NCI-H345 treated with DMSO at 0.1 percent for 48 hours (cell line): ENCODE measurements at regions not wholly inside any gene's neighbourhood (a gene's known extent, or its start where the extent isn't known, plus 50 kb on each side); places are given as distances from the start of the nearest gene placed in this dataset.

Experiments
- DNase-seq: peaks from one replicate; lab custom pipeline; 2025; ENCODE audit not compliant: unreplicated experiment; lab: John Stamatoyannopoulos, UW

DNA sequence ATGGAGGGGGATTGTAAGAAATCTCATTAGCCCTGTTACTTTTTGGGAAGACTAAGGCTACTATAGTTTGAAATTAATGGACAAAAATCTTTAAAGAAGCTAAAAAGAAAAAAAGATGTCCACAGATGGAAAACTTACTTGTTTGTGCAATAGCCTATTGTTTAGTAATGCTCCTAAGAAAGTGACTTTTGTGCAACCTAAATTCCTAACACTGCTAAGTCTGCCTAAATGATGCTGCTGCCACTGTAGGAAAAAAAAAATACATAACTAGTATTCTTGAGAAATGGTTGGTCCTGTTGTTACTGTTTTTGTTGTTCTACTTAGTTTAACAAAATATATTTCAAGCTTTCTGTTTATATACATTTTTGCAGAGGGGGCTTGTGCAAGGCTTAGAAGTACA lies 108.2 kb upstream of the NR3C1 start:
- no peak for DNase-seq

DNA sequence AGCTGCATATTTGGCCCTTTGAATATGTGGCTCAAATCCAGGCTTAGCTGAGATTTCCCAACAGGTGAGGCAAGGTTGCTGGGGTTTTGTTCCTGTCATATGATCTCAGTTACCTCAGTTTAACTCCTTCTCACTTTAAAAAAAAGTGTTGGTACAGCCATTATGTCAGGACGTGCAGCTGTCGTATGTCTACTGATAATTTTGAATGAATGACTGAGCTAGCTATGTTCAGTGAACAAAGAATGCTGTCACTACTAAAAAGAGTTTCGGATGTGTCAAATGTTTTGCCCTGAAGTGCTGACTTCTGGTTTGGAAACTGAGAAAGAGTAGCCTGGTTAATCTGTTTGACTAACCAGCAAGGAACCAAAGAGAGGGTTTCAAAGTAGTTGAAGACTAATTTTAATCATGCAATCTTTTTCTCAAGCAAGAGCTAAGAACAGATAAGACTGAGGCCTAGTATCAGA lies 106.3 kb upstream of the NR3C1 start:
- DNase-seq = no peak

DNA sequence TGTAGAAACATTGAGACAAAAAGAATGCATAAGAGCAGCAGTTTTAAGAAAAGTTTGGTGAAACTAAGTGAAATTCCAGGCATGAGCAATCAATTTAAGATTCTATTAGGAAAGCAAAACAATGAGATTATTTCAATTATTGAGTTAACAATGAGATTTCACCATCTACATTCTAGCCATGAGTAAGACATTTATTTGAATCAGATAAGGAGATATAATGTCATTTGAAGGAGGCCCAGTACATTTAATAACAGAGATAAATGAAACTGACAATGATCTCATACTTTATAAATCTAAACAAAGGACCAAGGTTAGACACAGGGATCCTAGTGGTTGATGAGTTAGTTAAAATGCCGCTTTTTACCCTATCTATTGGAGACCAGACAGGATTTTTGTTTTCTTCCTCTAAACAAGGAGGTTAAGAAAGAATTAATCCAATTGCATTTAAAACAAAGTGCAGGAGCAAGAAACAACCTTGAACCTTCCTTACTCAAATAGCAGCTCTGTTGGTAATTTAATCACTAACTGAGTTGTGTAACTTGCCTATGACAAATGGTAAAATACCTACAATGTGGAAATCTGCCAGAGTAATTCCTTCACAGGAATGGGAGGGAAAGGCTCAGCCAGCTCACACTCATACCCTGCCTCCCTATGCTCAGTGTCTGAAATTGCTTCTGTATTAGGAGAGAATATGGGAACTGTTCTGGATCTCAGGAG lies 103.5 kb upstream of the NR3C1 start:
- DNase-seq = no peak

DNA sequence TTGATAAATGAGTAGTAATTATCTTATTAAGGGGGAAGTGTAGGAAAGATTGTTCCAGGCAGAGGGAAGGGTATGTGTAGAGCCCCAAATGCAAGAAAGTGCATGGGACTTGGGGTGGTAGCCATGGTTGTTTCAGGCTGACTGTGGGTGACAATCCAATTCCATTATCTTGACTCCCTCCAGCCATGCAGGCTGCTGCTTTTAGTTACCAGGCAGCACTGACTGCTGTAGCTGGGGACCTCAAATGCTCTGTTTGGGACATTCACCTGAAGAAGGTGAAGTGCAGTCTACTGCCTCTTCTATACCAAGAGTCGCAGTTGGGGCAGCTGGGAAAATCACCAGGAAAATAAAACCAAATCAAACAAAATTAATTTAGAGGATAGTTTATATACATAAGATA lies 102.4 kb upstream of the NR3C1 start:
- DNase-seq = no peak

DNA sequence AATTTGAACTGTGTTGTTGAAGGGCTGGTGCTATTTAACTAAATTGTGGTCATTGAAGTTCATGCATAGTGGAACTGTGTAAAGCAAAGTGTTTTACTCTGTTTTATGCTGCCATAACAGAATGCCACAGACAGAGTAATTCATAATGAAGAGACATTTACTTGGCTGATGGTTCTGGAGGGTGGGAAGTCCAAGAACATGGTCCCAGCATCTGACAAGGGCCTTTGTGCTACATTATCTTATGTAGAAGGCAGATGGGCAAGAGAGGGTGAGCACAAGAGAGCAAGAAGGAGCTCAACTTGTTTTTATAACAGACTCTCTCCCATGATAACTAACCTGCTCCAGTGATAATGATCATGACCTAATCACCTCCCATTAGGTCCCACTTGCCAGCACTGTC lies 101.9 kb upstream of the NR3C1 start:
- DNase-seq = no peak

DNA sequence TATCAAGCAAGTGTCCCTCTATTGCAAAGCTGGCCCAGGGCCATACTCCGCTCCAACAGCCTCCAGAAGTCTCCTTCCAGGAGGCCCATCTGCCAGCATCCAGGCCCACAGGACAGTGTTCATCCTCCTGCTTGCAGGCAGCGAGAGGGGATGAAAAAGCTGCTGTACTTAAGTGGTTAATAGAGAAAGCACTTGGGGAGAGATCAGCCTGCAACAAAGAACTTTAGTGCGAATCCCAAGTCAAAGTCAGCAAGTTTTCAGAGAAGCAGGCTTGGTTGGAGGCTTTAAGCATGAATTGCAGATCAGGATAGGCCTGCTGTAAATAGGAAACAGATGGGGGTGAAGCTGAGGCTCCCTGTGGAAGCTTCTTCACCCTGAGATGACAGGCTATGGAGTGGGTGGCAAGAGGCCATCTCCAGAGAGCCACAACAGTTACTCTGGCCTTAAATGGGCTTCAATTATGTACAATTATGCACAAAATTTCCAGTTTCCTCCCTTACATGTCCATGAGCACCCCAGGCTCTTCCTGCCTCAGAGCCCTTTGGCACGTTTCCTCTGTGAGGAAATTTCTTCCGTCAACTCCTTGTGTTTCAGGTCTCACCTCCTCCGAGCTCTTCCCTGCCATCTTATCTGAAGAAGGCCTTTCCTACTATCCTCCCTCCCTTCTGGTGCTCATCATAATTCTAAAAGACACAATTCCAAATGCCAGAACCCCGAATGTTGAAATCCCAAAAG lies 98.0 kb upstream of the NR3C1 start:
- DNase-seq = no peak

DNA sequence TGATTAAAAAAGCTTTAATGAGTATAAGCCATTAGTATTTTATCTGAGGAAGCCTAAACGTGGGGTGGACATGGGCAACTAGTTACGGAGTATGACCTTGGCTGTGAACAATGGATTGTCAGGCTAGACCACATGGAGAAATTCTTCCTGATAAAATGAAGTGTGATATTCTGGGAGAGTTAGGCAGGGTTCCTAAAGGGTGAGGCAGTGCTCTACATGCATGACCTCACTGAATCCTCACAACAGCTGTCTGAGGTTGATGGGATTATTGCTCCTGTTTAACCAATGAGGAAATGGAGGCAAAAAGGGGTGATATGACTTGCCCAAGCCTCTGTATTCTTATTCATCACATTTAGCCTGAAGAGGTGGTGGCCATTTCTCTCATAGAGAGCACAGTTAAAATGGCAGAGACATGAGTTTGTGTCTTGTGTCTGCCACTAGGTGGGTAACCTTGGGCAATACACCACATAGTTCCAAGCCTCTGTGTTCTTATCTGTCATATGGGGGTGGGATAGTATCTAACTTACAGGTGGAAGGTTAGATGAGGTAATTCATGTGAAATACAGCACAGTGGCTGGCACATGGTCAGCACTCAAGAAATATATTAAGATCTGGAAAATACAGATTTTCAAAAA lies 96.1 kb upstream of the NR3C1 start:
- DNase-seq = no peak

DNA sequence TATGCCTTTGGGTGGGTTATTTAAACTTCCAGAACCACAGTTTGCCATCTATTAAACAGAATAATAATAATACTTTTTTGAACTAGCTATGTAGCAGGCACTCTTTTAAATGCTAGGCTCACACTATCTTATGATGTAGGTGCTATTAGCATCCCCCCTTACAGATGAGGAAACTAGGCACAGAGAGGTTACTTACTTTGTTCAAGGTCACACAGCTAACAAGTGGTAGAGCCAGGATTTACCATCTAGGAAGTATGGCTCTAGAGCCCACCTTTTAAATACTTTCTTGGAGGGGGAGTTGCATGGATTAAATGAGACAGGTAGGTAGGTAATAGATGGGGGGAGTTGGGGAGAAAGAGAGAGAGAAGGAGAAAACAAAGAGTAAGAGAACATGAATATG lies 95.3 kb upstream of the NR3C1 start:
- DNase-seq = no peak

DNA sequence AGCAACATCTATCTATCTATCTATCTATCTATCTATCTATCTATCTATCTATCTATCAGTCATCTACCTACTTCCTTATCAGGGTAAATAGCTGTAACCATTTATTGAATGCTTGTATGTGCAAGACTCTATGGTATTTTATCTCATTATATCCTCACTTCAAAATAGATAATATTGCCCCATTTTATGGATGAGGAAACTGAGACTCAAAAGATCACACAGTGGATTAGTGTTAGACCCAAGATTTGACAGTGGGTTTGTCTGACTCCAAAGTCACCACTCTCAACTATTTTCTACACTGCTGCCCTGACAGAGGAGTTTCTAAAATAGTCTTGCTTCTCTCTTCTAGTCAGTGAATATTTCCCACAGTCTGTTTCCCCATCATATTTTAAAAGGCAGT lies 94.3 kb upstream of the NR3C1 start:
- DNase-seq = no peak

DNA sequence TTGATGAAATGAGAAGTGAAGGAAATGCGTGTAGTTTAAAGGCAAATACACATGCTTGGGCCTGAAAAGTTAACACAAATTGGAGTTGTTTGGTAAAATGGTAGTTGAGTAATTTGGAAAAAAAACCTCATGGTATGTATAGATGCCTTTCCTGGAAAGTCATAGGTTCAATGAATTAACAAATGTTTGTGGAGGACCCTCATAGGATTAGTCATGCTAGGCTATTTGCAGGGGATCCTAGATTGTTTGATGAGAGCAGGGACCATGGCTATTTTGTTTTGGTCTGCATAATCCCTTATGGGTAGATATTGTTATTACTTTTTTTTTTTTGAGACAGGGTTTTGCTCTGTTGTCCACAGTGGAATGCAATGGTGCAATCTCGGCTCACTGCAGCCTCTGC lies 93.5 kb upstream of the NR3C1 start:
- DNase-seq = no peak

DNA sequence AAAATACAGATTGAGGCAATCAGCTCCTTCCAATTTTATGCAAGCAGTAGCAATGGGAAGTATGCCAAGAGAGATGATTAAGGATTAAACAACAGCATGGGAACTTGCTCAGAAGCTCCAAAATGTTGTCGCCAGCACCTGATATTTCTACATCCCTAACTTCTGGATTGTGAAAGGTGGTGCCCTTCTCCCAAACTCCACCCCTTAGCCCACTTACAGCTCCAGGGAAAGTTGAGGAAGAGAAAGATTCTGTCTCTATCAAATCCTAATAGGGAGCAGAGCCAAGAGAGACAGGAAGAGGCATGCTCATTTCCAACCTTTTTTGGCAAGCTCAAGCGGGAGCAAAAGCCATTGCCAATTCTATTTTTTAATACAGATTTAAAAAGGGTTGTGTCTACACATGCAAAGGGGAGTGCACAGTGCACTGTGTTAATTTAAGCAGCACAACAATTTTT lies 92.4 kb upstream of the NR3C1 start:
- DNase-seq = no peak

DNA sequence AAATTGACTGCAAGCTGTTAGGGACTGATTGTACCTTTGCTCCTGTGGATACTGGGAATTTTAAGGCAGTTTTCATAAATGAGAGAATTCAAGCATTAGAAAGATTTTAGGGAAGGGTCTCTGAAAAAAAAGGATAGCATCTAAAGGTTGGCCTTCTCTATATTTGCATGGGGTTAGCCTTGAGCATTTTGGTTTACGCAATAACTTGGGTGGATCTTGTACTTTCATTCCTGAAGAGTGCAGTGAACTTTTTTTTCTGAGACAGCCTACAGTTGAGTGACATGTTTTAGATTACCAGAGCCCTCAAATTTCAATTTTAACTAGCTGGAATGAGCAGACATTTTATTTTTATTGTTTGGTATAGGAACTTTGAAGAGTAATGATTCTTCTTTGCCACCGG lies 91.6 kb upstream of the NR3C1 start:
- DNase-seq = no peak

DNA sequence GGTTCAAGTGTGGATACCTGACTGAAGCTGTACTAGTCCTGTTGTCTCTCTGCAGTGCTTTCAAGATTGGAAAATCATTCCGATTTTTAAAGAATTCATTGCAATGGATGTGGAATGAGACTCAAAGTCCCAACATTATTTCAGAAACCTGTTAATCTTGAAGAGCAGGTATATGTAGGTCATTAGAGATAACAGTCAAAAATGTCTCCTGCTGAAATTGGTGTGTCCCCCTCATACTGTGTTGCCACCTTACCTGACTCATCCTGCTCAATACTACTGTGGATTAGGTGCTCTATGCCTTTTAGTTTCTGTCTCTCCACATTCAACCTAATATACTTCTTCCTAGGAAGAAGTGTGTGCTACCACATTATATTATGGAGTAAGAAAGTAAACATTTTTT lies 91.1 kb upstream of the NR3C1 start:
- DNase-seq = no peak

DNA sequence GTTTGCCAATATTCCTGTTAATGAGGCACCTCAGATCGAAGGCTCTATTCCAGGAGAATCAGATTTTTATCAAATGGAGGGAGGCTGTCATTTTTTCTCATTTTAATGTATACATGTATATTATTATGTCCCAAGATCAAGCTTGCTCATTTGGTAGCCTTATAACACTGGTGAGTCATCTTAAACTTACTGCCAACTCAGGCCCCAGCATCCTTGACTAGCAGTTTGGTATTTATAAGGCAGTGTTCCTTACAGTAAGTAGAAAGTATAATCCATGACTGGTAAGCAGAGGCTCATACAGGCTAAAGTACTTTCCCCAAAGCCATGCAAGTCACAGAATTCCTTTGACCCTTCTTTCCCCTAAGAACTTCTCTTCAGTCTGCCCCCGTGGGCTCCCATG lies 90.7 kb upstream of the NR3C1 start:
- DNase-seq = no peak

DNA sequence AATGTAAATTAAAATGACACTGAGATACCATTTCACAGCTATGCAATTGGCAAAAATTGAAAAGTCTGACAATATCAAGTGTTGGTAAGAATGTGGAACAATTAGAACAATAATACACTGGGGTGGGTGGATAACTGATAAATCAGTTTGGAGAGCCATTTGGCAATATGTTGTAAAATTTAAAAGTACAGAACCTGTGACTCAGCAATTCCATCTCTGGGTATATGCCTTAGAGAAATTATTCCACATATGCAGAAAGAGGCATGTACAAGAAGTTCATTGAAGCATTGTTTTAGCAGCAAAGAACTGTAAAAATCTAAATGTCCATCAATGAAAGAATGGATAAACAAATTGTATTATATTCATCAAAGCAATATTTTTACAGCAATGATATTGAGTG lies 89.3 kb upstream of the NR3C1 start:
- no peak for DNase-seq

DNA sequence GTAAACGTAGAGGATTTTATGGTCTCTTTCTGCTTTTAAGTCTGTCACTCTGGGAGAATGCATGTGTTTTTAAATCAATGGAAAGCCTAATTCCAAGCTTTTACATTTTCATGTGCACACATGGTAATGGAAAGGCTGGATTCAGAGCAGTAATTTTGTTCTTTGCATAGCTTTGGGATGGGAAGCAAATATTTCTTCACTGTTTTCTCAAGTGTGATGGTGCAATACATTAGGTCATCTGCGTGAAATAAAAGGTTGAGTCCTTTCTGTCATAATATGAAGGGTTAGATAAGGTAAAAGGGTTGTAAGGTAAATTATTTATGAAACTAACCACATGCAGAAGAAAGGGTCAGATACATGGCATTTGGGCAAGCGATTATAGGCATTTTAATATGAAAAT lies 88.2 kb upstream of the NR3C1 start:
- DNase-seq = no peak

DNA sequence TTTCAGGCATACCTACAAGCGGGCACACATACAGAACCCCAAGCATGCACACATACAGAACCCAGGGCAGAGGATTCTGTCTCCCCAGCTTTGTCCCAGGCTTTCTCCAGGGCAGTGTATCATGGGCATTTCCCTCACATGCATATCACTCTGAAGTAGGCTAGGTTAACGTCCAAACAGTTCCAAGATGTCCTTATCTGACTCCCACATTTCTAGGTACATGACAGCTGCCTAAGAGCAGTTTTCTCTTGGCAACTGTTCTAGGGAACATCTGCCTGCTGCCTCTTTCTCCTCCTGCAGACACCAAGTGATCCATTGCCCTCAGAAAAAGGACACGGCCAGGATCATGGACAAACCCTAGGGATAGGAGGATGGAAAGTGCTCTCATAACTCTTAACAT lies 84.9 kb upstream of the NR3C1 start:
- DNase-seq = no peak

DNA sequence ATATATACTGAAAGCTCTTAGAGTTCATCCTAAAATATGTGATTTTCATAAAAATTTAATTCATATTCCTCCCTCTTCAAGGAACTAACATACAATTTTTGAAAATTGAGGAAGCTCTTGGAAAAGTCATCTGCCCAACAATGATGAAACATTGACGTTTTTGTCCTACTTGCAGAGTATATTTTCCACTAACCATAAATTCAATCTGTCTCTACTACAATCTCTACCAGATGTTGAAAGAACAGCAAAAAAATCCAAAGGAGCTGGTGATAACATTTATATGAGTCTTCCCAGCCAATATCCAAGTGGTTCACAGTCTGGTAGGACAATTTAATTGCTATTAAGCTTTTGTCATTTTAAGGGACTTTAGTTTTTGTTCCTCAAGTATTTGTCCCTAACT lies 81.1 kb upstream of the NR3C1 start:
- DNase-seq = no peak

DNA sequence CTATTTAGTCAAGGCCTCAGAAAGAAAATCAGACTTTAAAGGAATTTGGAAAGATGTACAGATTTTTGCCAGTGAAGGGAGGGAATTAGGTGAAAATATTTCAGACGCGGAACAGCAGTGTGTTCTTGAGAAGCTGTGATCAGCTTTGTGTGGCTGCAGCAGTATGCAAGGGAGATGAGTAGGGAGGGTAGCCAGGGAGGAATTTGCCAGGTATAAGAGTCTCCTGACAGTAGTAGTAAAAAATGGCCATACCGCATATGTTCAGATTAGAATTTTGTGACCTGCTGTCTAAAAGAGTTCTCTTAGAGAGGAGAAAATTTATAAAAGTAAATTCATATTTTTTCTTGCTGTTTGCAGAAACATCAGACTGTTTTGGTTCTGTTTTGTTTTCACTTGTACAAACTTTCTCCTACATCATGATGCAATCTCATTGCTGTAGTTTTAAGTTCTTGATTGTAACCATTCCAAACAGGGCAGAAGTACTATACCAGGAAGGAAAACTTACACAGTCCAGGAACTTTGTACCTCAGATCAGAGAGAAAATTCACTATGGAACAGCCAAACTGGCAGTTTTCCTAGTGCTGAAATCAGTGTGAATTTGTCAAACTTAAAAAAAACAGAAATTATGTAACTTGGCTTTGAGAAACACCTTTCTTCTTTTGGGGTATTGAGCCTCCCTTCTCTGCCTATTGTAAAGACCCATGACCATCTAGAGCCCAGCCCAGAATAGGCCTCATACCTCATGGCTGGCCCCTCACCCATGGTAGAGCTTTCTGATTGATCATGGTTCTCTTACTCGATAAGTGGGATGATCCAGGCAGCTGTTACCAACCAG lies 78.4 kb upstream of the NR3C1 start:
- no peak for DNase-seq

DNA sequence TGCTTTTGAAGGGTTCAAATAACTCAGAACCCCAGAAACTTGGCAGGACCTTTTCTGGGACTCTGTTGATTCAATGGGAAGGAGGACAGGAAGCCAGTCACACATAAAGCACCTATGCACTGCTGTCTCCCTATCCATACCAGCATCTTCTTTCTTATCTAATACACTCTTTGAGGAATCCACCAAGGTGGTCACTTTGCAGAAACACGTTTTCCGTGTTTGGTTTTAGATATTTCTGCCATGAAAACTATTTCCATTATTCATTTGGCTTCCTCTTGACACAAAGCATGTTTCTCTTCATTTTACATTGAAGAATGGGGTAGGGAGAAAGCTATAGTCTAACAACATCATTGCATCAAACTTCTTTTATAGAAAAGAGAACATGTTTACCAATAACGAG lies 76.5 kb upstream of the NR3C1 start:
- DNase-seq = no peak

DNA sequence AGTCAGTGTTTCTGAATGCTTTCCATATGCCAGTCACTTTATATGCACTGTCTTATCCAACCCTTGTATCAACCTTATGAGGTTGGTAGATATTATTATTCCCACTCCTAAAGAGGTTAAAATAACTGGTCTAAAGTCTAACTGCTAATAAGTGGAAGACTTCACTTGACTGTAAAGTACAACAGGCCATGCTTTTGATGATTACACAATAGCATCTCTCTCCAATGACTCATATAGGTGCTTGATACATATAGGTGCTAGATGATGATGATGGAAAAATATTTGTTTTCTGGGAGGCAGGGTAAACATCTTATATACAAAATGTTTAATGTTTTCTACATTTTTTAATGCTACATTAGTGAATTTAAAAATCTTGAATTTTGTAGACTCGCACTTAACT lies 75.9 kb upstream of the NR3C1 start:
- DNase-seq = no peak
